Adrenal gland (tissue), 5 donors: ENCODE measurements at regions not wholly inside any gene's neighbourhood (a gene's known extent, or its start where the extent isn't known, plus 50 kb on each side); places are given as distances from the start of the nearest gene placed in this dataset.

Source experiments
- CTCF ChIP-seq, 6 experiments: fragments of 450-650 bp in 4 of 6; fragments of 200-600 bp in 2 of 6; sonication (generic) in 1 of 6; IDR thresholded peaks; 1 replicate in 5 of 6; 2 replicates in 1 of 6; pipeline versions ENCODE4 v1.5.1 to v1.8.0; 2016 to 2021; ENCODE audit warnings: antibody characterized with exemption in 6 of 6, mild to moderate bottlenecking in 2 of 6, moderate library complexity in 1 of 6
- POLR2A ChIP-seq, 2 donors: fragments of 450-650 bp; IDR thresholded peaks; one replicate each; pipeline ENCODE4 v1.6.1; 2017; ENCODE audit warnings: antibody characterized with exemption in 2 of 2, mild to moderate bottlenecking in 2 of 2, moderate library complexity in 1 of 2
- donor health status: DM: no; HTN: no; CAD: no.

GRCh38 chr3:17951241-17951640, 208.8 kb upstream of the TBC1D5 start:
- TF ChIP-seq CTCF (IDR thresholded peaks at IDR 0.05), result no peak
- no peak for TF ChIP-seq POLR2A (IDR thresholded peaks at IDR 0.05)
